Endodermal cell (in vitro differentiated cells): ENCODE measurements at regions not wholly inside any gene's neighbourhood (a gene's known extent, or its start where the extent isn't known, plus 50 kb on each side); places are given as distances from the start of the nearest gene placed in this dataset.

Experiments used
- DNase-seq: peaks from one replicate; pipeline ENCODE4 v3.0.0-alpha.2; 2017
- H3K27ac ChIP-seq: 2 replicates; pipeline ENCODE4 v1.5.1; 2013; ENCODE audit warnings: mild to moderate bottlenecking, low read depth, low read length, moderate library complexity
- H3K27me3 ChIP-seq: 2 replicates; pipeline ENCODE4 v1.6.1; 2013; ENCODE audit warnings: mild to moderate bottlenecking, low read length, moderate library complexity; ENCODE audit not compliant: insufficient read depth, control insufficient read depth, poor library complexity, severe bottlenecking
- H3K36me3 ChIP-seq: 2 replicates; pipeline ENCODE4 v1.7.0; 2013; ENCODE audit warnings: mild to moderate bottlenecking, low read length, moderate library complexity; ENCODE audit not compliant: control insufficient read depth, insufficient read depth
- H3K4me1 ChIP-seq: one replicate; pipeline ENCODE4 v1.7.0; 2013; ENCODE audit warnings: low read length; ENCODE audit not compliant: control insufficient read depth, insufficient read depth
- H3K4me3 ChIP-seq: 2 replicates; pipeline ENCODE4 v1.5.1; 2013; ENCODE audit warnings: mild to moderate bottlenecking, low read length, moderate library complexity
- H3K9ac ChIP-seq: 2 replicates; pipeline ENCODE4 v1.6.1; 2013; ENCODE audit warnings: mild to moderate bottlenecking, low read length, moderate library complexity; ENCODE audit not compliant: poor library complexity, severe bottlenecking; ENCODE audit errors: extremely low read depth
- H3K9me3 ChIP-seq: 2 replicates; pipeline ENCODE4 v1.6.1; 2013; ENCODE audit warnings: mild to moderate bottlenecking, low read length, moderate library complexity; ENCODE audit not compliant: control insufficient read depth
- H3K27ac Mint-ChIP-seq: 2 replicates; pipeline ENCODE4 v1.8.0; 2020; ENCODE audit warnings: mixed read lengths
- H3K27me3 Mint-ChIP-seq: 2 replicates; pipeline ENCODE4 v1.8.0; 2021; ENCODE audit warnings: mild to moderate bottlenecking, mixed read lengths; ENCODE audit not compliant: insufficient read depth
- H3K36me3 Mint-ChIP-seq: 2 replicates; pipeline ENCODE4 v1.8.0; 2020; ENCODE audit warnings: low read depth, mixed read lengths
- H3K4me1 Mint-ChIP-seq: 2 replicates; pipeline ENCODE4 v1.8.0; 2020; ENCODE audit warnings: mixed read lengths
- H3K4me3 Mint-ChIP-seq: 2 replicates; pipeline ENCODE4 v1.8.0; 2020; ENCODE audit warnings: mild to moderate bottlenecking, moderate library complexity, mixed read lengths
- H3K9me3 Mint-ChIP-seq: 2 replicates; pipeline ENCODE4 v1.8.0; 2020; ENCODE audit warnings: mild to moderate bottlenecking, mixed read lengths
- WGBS, 2 experiments: methylation state at CpG; one replicate each; pipeline versions ENCODE4 v1.1.5 to v1.1.7; 2013; ENCODE audit warnings: missing lambda C conversion rate in 2 of 2, mixed read lengths in 1 of 2; ENCODE audit not compliant: insufficient coverage in 1 of 2, insufficient read length in 1 of 2; 5-methylcytosine and 5-hydroxymethylcytosine counted together
- TF ChIP-seq, protein P1 (sequence below): fragments of 200-600 bp; sonication (generic); conservative IDR thresholded peaks from 2 replicates; pipeline ENCODE4 v1.5.0; 2021; ENCODE audit warnings: antibody characterized with exemption, mild to moderate bottlenecking

DNA sequence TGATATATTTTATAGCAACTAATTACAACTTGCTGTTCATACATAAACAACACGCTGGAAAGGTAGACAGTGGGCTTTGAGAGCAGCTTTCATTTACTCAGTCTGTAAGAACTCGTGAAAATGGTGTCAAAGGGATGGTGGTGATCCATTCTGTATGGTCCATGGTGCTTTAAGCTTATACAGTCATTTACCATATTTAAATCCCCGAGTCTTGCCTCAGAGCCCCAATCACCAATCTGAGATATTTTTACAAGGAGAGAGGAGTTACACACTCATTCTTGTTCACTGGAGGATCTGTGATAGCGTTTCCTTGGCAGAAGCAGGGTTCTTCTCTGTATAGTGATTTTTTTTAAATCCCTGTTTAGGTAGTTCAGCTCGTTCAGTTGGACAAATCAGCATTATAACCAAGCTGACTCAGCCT lies 694.6 kb downstream of the USP25 start:
- TF ChIP-seq, protein P1, sequence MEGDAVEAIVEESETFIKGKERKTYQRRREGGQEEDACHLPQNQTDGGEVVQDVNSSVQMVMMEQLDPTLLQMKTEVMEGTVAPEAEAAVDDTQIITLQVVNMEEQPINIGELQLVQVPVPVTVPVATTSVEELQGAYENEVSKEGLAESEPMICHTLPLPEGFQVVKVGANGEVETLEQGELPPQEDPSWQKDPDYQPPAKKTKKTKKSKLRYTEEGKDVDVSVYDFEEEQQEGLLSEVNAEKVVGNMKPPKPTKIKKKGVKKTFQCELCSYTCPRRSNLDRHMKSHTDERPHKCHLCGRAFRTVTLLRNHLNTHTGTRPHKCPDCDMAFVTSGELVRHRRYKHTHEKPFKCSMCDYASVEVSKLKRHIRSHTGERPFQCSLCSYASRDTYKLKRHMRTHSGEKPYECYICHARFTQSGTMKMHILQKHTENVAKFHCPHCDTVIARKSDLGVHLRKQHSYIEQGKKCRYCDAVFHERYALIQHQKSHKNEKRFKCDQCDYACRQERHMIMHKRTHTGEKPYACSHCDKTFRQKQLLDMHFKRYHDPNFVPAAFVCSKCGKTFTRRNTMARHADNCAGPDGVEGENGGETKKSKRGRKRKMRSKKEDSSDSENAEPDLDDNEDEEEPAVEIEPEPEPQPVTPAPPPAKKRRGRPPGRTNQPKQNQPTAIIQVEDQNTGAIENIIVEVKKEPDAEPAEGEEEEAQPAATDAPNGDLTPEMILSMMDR = no peak
- Histone ChIP-seq H3K27me3 (no peaks in the 10 kb centered on the region), H3K4me1 (no peaks in the 10 kb centered on the region), H3K9ac (no peak overlapping the region), H3K36me3 (no peaks in the 10 kb centered on the region), H3K4me3 (no peak overlapping the region), H3K27ac (no peak overlapping the region), H3K9me3 (no peaks in the 10 kb centered on the region)
- Mint-ChIP-seq H3K27ac (no peak overlapping the region), H3K27me3 (no peaks in the 10 kb centered on the region), H3K4me3 (no peak overlapping the region), H3K4me1 (peaks cover 6% of the 10 kb centered on the region), H3K9me3 (no peaks in the 10 kb centered on the region), H3K36me3 (no peaks in the 10 kb centered on the region)
- DNase-seq = no peak
- WGBS, 2 experiments = 86 to 94% methylated on average over 1 to 5 of the region's 5 CpGs

DNA sequence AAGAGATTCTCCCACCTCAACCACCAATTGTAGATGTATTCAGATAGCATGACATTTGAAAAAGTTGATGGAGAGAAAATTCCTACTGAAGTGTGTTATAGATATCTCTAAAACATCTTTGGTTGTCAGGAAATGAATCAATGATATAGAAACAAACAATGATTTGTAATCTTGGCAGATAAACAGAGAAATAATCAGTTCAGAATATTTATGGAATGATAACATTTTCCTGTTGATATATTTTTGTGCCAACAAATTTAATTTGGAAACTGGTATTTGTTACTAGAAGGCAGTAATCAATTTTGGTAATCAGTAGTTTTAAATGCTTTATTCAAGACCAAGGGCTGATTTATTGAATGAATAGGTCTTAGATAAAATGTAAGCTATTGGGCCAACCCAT lies 695.6 kb downstream of the USP25 start:
- no peak overlapping the region for H3K27ac ChIP-seq
- Mint-ChIP-seq H3K36me3 (no peaks in the 10 kb centered on the region), H3K27me3 (no peaks in the 10 kb centered on the region), H3K4me3 (no peak overlapping the region), H3K9me3 (no peaks in the 10 kb centered on the region), H3K27ac (no peak overlapping the region), H3K4me1 (no peaks in the 10 kb centered on the region)
- no peaks in the 10 kb centered on the region for H3K9me3 ChIP-seq
- DNase-seq = no peak
- H3K27me3 ChIP-seq = no peaks in the 10 kb centered on the region
- no peak overlapping the region for H3K9ac ChIP-seq
- TF ChIP-seq, protein P1 = no peak
- no peak overlapping the region for H3K4me3 ChIP-seq
- H3K36me3 ChIP-seq = no peaks in the 10 kb centered on the region
- no peaks in the 10 kb centered on the region for H3K4me1 ChIP-seq

- Mint-ChIP-seq H3K4me3 (no peak overlapping the region), H3K4me1 (no peaks in the 10 kb centered on the region), H3K9me3 (no peaks in the 10 kb centered on the region)
Observed at GRCh38 chr21:16426936-16427335, 697.2 kb downstream of the USP25 start.

More at GRCh38 chr21:16426936-16427335, 697.2 kb downstream of the USP25 start:
- no peak overlapping the region for H3K4me3 ChIP-seq
- DNase-seq = no peak
- H3K27ac ChIP-seq = no peak overlapping the region
- 91 to 98% methylated on average over 6 of the region's 6 CpGs for WGBS, 2 experiments
- H3K9me3 ChIP-seq = no peaks in the 10 kb centered on the region
- no peaks in the 10 kb centered on the region for H3K4me1 ChIP-seq
- H3K36me3 Mint-ChIP-seq = no peaks in the 10 kb centered on the region
- H3K9ac ChIP-seq = no peak overlapping the region
- H3K36me3 ChIP-seq = no peaks in the 10 kb centered on the region
- H3K27ac Mint-ChIP-seq = no peak overlapping the region
- TF ChIP-seq, protein P1 = no peak
- no peaks in the 10 kb centered on the region for H3K27me3 Mint-ChIP-seq
- no peaks in the 10 kb centered on the region for H3K27me3 ChIP-seq
